ENCODE measurements at regions not wholly inside any gene's neighbourhood (a gene's known extent, or its start where the extent isn't known, plus 50 kb on each side); places are given as distances from the start of the nearest gene placed in this dataset.

DNA sequence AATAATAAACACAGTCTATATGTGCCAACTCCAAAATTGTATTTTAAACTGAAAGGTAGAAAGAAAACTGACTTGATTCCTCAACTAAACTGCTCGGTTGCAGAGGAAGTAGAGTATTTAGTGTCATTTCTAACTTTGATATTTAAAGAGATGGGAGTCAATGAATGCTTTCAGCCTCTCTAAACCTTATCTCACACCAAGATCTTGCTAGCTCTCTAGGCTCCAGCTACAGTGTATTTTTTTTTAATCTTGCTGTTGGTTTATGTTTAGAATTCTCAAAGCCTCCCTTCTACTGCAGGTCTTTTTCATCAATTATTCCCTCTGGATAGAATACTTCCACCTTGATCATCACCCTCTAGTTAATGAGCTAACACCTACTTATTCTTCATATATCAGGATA lies 419.4 kb upstream of the ZNF462 start:
- TF ChIP-seq, protein P1, sequence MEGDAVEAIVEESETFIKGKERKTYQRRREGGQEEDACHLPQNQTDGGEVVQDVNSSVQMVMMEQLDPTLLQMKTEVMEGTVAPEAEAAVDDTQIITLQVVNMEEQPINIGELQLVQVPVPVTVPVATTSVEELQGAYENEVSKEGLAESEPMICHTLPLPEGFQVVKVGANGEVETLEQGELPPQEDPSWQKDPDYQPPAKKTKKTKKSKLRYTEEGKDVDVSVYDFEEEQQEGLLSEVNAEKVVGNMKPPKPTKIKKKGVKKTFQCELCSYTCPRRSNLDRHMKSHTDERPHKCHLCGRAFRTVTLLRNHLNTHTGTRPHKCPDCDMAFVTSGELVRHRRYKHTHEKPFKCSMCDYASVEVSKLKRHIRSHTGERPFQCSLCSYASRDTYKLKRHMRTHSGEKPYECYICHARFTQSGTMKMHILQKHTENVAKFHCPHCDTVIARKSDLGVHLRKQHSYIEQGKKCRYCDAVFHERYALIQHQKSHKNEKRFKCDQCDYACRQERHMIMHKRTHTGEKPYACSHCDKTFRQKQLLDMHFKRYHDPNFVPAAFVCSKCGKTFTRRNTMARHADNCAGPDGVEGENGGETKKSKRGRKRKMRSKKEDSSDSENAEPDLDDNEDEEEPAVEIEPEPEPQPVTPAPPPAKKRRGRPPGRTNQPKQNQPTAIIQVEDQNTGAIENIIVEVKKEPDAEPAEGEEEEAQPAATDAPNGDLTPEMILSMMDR (IDR thresholded peaks at IDR 0.05), result no peak
- no peak for TF ChIP-seq POLR2A (IDR thresholded peaks at IDR 0.05)
